A673 (cell line): ENCODE measurements at regions not wholly inside any gene's neighbourhood (a gene's known extent, or its start where the extent isn't known, plus 50 kb on each side); places are given as distances from the start of the nearest gene placed in this dataset.

Experiments
- BruUV-seq: library from RNA; stranded (reverse); fragments of 400-500 nt; replicated peaks from 2 replicates; lab custom pipeline; 2021; lab: Mats Ljungman, UMichigan
- CTCF ChIA-PET: fragments of 300-600 bp; sonication (Branson Sonifier 250); formaldehyde crosslinking; loops from one replicate; lab custom pipeline; 2022; ENCODE audit warnings: antibody characterized with exemption; lab: Charles Lee
- POLR2A ChIA-PET: fragments of 300-600 bp; sonication (Branson Sonifier 250); formaldehyde crosslinking; loops from one replicate; lab custom pipeline; 2022; ENCODE audit warnings: antibody characterized with exemption; ENCODE audit not compliant: low non-redundant PET; lab: Charles Lee
- DNase-seq: peaks from one replicate; pipeline ENCODE4 v3.0.0-alpha.2; 2015; ENCODE audit warnings: low spot score
- H3K27ac ChIP-seq: fragments of 200-600 bp; sonication (generic); 2 replicates; pipeline ENCODE4 v1.5.1; 2016; ENCODE audit warnings: mixed run types, low read depth, mild to moderate bottlenecking, mixed read lengths, antibody characterized with exemption, low read length; ENCODE audit not compliant: poor library complexity, severe bottlenecking
- H3K27me3 ChIP-seq: fragments of 200-600 bp; sonication (generic); replicated peaks from 2 replicates; pipeline ENCODE4 v1.6.1; 2017; ENCODE audit warnings: mixed run types, low read depth, mild to moderate bottlenecking, mixed read lengths, antibody characterized with exemption, low read length; ENCODE audit not compliant: insufficient read depth, poor library complexity
- H3K36me3 ChIP-seq: fragments of 200-600 bp; sonication (generic); 2 replicates; pipeline ENCODE4 v1.6.1; 2016; ENCODE audit warnings: mixed run types, mild to moderate bottlenecking, mixed read lengths, antibody characterized with exemption, low read length; ENCODE audit not compliant: insufficient read depth, poor library complexity, severe bottlenecking
- H3K4me1 ChIP-seq: fragments of 200-600 bp; sonication (generic); 2 replicates; pipeline ENCODE4 v1.6.1; 2017; ENCODE audit warnings: mixed run types, mild to moderate bottlenecking, mixed read lengths, antibody characterized with exemption, low read length; ENCODE audit not compliant: insufficient read depth, poor library complexity, severe bottlenecking
- H3K4me3 ChIP-seq: fragments of 200-600 bp; sonication (generic); 2 replicates; pipeline ENCODE4 v1.5.1; 2016; ENCODE audit warnings: low read depth, mixed run types, mild to moderate bottlenecking, mixed read lengths, low read length; ENCODE audit not compliant: poor library complexity, severe bottlenecking
- H3K9me3 ChIP-seq: fragments of 200-600 bp; sonication (generic); 2 replicates; pipeline ENCODE4 v1.6.1; 2016; ENCODE audit warnings: mixed run types, low read depth, mild to moderate bottlenecking, mixed read lengths, antibody characterized with exemption, low read length; ENCODE audit not compliant: poor library complexity, severe bottlenecking
- EZH2 ChIP-seq: fragments of 200-600 bp; sonication (generic); IDR thresholded peaks from 2 replicates; pipeline ENCODE4 v1.6.1; 2017; ENCODE audit warnings: borderline replicate concordance, low read depth, mild to moderate bottlenecking, mixed read lengths, antibody characterized with exemption, low read length; ENCODE audit not compliant: poor library complexity, severe bottlenecking
- intact Hi-C: fragments of 100-400 bp; cut with micrococcal nuclease; formaldehyde crosslinking; loops from one replicate; pipeline ENCODE4 v1.10.0; 2022; ENCODE audit not compliant: unreplicated experiment
- TF ChIP-seq, protein P1 (sequence below): fragments of 300-800, 200-600 bp; sonication (generic); conservative IDR thresholded peaks from 2 replicates; pipeline ENCODE4 v1.5.1; 2017; ENCODE audit warnings: low read depth, mild to moderate bottlenecking, antibody characterized with exemption, low read length, moderate library complexity, mixed read lengths

DNA sequence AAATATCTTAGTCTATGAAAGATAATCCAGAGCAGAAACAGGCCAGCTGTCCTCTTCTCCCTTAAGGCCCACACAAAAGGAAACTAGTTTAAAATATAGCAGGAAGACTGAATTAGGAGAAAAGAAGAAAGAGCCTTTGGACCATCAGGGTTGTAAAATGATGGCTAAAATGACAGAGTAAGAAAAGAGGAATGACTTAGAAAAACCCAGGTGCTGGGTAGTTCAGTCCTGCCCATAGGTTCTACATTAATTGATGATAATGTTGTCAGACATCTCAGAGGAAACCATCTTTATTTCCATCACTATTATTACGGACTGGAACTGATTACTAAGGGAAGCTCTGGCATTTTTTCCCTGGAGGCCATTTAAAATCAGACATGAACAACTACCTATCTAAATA is 142.8 kb upstream of the STT3B start:
- POLR2A ChIA-PET, result no interaction called here
- no peak overlapping the region for H3K4me3 ChIP-seq
- H3K27ac ChIP-seq, result no peak overlapping the region
- no peaks in the 10 kb centered on the region for H3K9me3 ChIP-seq
- no peak for TF ChIP-seq EZH2
- TF ChIP-seq, protein P1, sequence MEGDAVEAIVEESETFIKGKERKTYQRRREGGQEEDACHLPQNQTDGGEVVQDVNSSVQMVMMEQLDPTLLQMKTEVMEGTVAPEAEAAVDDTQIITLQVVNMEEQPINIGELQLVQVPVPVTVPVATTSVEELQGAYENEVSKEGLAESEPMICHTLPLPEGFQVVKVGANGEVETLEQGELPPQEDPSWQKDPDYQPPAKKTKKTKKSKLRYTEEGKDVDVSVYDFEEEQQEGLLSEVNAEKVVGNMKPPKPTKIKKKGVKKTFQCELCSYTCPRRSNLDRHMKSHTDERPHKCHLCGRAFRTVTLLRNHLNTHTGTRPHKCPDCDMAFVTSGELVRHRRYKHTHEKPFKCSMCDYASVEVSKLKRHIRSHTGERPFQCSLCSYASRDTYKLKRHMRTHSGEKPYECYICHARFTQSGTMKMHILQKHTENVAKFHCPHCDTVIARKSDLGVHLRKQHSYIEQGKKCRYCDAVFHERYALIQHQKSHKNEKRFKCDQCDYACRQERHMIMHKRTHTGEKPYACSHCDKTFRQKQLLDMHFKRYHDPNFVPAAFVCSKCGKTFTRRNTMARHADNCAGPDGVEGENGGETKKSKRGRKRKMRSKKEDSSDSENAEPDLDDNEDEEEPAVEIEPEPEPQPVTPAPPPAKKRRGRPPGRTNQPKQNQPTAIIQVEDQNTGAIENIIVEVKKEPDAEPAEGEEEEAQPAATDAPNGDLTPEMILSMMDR, result no peak
- H3K36me3 ChIP-seq, result no peaks in the 10 kb centered on the region
- intact Hi-C loops, result no loop called here
- BruUV-seq, result no TSS peak
- CTCF ChIA-PET, result no interaction called here
- no peaks in the 10 kb centered on the region for H3K4me1 ChIP-seq
- DNase-seq, result no peak
- H3K27me3 ChIP-seq, result no peaks in the 10 kb centered on the region

DNA sequence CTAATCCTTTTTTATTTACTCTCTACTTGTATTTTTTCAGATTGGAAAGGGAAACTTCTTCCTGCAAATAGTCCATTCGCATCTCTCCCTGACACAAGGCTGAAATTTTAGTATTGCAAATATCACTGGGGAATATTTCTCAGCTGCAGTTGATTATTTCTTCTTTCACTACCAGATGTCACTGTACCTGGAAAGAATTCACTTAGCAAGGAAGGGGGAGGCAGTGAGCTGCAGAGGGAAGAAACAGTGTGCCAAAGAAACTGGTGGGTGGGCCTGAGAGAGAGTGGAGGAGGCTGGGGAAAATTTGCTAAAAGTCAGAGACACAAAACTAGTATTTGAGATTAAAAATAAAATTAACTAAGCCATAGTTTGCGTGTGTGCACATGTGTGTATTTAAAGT is 142.3 kb upstream of the STT3B start:
- Histone ChIP-seq H3K4me1 (no peaks in the 10 kb centered on the region), H3K27ac (no peak overlapping the region), H3K4me3 (no peak overlapping the region), H3K27me3 (no peaks in the 10 kb centered on the region), H3K36me3 (no peaks in the 10 kb centered on the region), H3K9me3 (no peaks in the 10 kb centered on the region)
- no peak for TF ChIP-seq EZH2
- TF ChIP-seq, protein P1, result no peak
- DNase-seq, result no peak
- intact Hi-C loops, result no loop called here
- POLR2A ChIA-PET, result no interaction called here
- no TSS peak for BruUV-seq
- CTCF ChIA-PET, result no interaction called here

DNA sequence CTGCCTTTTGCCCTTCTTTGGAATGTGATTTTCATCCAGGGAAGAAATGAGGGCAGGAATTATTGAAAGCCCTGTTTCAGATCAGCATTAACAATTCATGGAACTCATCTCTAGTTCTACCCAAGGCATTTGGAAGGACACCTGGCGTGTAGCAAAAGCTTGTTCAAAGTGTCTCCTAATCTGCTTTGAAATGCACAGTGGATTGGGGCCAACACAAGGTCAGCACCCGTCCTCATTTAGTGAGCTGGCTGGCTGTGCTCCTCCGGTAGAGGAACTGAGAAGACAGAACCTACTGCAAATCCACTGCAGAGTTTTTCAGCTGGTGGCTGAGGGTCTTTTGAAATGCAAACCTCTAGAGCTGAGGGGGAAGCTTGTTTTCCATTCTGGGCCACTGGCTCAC is 141.6 kb upstream of the STT3B start:
- intact Hi-C loops, result no loop called here
- no peaks in the 10 kb centered on the region for H3K4me1 ChIP-seq
- no peak overlapping the region for H3K27ac ChIP-seq
- no peak for DNase-seq
- ChIA-PET POLR2A (no interaction called here), CTCF (no interaction called here)
- no peaks in the 10 kb centered on the region for H3K9me3 ChIP-seq
- no peaks in the 10 kb centered on the region for H3K36me3 ChIP-seq
- TF ChIP-seq, protein P1, result no peak
- no peak for TF ChIP-seq EZH2
- no peaks in the 10 kb centered on the region for H3K27me3 ChIP-seq
- BruUV-seq, result no TSS peak
- no peak overlapping the region for H3K4me3 ChIP-seq
